Skeletal muscle satellite cell (primary cell): ENCODE measurements at regions not wholly inside any gene's neighbourhood (a gene's known extent, or its start where the extent isn't known, plus 50 kb on each side); places are given as distances from the start of the nearest gene placed in this dataset.

Experiments
- H3K27me3 ChIP-seq: 2 replicates; pipeline ENCODE4 v1.7.0; 2013; ENCODE audit warnings: low read length; ENCODE audit not compliant: control insufficient read depth, insufficient read depth
- H3K36me3 ChIP-seq: 2 replicates; pipeline ENCODE4 v1.7.0; 2013; ENCODE audit warnings: mild to moderate bottlenecking, control low read depth, low read length; ENCODE audit not compliant: insufficient read depth
- H3K4me1 ChIP-seq: 2 replicates; pipeline ENCODE4 v1.7.0; 2013; ENCODE audit warnings: low read length; ENCODE audit not compliant: control insufficient read depth, insufficient read depth
- H3K4me2 ChIP-seq: 2 replicates; pipeline ENCODE4 v1.7.0; 2013; ENCODE audit warnings: mild to moderate bottlenecking, low read length
- H3K4me3 ChIP-seq: 2 replicates; pipeline ENCODE4 v1.7.0; 2013; ENCODE audit warnings: low read length
- H3K9ac ChIP-seq: 2 replicates; pipeline ENCODE4 v1.7.0; 2013; ENCODE audit warnings: mild to moderate bottlenecking, low read depth, low read length, moderate library complexity
- H3K9me3 ChIP-seq: replicated peaks from 2 replicates; pipeline ENCODE4 v1.7.0; 2013; ENCODE audit warnings: mild to moderate bottlenecking, control low read depth, low read length

DNA sequence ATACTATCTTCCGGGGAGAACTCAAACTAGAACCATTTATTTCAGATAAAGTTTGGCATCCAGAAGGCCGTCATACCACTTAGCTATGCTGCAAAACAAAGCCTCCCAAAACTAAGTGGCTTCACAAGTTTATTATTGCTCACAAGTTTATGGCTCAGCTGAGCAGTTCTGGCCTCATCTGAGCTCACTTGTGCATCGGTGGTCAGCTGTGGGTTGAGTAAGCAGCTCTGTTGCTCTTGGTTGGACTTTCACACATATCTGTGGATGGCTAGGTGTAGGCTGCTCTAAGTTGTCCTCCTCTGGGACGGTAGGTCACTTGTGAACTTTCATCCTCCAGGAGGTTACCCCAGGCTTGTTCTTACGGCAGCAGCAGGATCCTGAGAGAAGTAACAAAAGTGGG is 162.7 kb downstream of the BTG1 start:
- Histone ChIP-seq H3K27me3 (no peaks in the 10 kb centered on the region), H3K9me3 (no peaks in the 10 kb centered on the region), H3K36me3 (no peaks in the 10 kb centered on the region), H3K4me3 (no peak overlapping the region), H3K9ac (no peak overlapping the region), H3K4me1 (peaks cover 33% of the 10 kb centered on the region), H3K4me2 (no peak overlapping the region)

DNA sequence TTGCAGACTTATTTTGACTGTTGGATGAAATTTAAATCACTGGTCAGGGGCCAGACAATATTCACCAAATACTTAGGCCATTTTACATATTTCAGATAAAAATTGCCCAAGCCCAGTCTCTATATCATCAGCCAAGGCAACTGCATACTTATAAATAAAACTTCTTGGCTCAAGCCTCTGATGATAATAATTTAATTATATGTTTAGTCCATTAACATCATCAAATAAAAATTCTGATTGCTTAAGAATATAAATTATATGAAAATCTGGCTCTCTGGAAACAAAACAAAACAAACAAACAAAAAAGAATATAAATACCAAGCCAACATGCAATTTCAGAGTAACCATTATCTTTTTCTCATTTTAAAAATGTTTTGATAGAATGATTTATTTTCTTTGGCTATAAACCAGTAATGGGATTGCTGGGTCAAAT is 165.2 kb downstream of the BTG1 start:
- no peak overlapping the region for H3K4me2 ChIP-seq
- no peaks in the 10 kb centered on the region for H3K9me3 ChIP-seq
- no peaks in the 10 kb centered on the region for H3K27me3 ChIP-seq
- H3K9ac ChIP-seq = no peak overlapping the region
- H3K36me3 ChIP-seq = no peaks in the 10 kb centered on the region
- no peak overlapping the region for H3K4me3 ChIP-seq
- H3K4me1 ChIP-seq = peaks cover 12% of the 10 kb centered on the region

DNA sequence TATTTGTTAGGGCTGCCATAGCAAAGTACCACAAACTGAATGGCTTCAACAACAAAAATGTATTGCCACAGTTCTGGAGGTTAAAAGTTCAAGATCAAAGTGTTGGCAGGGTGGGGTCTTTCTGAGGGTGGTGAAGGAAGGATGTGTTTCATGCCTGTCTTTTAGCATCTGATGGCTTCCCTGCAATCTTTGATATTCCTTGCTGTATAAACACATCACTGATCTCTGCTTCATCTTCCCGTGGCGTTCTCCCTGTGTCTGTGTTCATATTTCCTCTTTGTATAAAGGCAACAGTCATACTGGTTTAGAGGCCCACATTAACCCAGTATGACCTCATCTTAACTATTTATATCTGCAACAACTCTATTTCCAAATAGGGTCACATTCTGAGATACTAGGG is 167.5 kb downstream of the BTG1 start:
- Histone ChIP-seq H3K27me3 (no peaks in the 10 kb centered on the region), H3K9ac (no peak overlapping the region), H3K36me3 (no peaks in the 10 kb centered on the region), H3K4me1 (no peaks in the 10 kb centered on the region), H3K4me2 (no peak overlapping the region), H3K9me3 (no peaks in the 10 kb centered on the region), H3K4me3 (no peak overlapping the region)

DNA sequence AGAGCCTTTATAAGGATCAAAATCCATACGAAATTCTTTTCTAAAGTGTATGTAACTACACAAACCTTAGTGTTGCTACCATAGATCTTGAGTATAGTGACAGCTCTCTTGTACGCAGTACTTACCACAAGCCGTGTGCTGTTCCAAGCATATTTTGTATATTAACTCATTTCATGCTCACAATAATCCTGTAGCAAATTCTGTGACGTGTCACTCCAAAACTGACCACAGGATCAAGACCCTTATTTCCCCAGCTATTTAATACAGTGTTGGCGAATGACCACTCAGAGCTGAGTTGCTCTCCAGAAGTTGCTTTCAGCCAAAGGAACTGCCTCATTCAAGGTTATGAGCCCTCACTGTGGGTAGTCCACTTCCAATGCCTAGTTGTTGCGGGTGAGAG is 169.8 kb downstream of the BTG1 start:
- Histone ChIP-seq H3K4me3 (no peak overlapping the region), H3K27me3 (no peaks in the 10 kb centered on the region), H3K4me1 (no peaks in the 10 kb centered on the region), H3K36me3 (no peaks in the 10 kb centered on the region), H3K4me2 (no peak overlapping the region), H3K9ac (no peak overlapping the region), H3K9me3 (no peaks in the 10 kb centered on the region)

DNA sequence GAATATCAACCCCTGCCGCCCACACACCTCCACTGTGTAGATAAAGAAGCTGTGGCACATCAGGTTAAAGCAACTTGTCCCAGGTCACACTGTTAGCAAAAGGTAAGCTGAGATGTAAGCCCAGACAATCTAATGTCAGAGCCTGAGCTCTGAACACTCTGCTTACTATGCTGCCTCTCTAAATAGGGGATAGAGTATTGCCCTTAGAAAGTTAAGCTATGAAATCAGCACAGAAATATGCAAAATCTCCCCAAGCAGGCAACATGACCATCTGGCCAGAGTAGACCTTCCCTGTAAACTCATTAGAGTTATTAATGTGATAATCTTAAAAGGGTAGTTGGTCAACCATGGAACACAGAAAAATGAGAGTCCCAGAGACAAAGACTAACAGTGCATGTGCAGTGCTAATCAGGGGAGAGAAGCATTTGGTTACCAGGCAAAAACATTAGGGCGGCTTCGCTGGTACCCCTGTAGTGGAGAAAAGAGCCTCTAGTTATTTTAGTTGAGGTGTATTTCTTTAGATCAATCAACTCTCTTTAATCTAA is 171.0 kb downstream of the BTG1 start:
- no peaks in the 10 kb centered on the region for H3K27me3 ChIP-seq
- H3K36me3 ChIP-seq = no peaks in the 10 kb centered on the region
- H3K4me2 ChIP-seq = no peak overlapping the region
- no peaks in the 10 kb centered on the region for H3K4me1 ChIP-seq
- no peak overlapping the region for H3K9ac ChIP-seq
- no peaks in the 10 kb centered on the region for H3K9me3 ChIP-seq
- H3K4me3 ChIP-seq = no peak overlapping the region

DNA sequence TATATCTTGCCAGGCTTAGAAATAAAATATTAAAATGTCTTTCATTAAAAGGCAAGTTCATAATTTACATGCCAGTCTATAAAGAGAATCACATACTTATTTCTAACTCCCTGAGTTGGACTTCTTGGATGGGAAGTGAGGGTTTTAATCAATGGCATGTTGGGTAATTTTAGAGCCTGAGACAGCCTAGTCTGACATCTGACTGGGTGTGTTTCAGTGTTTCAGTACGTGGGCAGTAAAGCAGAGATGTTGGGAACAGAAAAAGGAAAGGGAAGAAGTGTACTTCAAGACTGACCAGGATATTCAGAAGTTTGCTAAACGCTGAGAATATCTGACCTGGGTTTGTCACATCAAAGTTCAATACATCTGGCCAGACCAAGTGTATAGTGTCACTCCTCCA is 171.8 kb downstream of the BTG1 start:
- H3K4me3 ChIP-seq = no peak overlapping the region
- no peak overlapping the region for H3K4me2 ChIP-seq
- H3K9ac ChIP-seq = no peak overlapping the region
- H3K4me1 ChIP-seq = no peaks in the 10 kb centered on the region
- no peaks in the 10 kb centered on the region for H3K36me3 ChIP-seq
- no peaks in the 10 kb centered on the region for H3K9me3 ChIP-seq
- H3K27me3 ChIP-seq = no peaks in the 10 kb centered on the region

DNA sequence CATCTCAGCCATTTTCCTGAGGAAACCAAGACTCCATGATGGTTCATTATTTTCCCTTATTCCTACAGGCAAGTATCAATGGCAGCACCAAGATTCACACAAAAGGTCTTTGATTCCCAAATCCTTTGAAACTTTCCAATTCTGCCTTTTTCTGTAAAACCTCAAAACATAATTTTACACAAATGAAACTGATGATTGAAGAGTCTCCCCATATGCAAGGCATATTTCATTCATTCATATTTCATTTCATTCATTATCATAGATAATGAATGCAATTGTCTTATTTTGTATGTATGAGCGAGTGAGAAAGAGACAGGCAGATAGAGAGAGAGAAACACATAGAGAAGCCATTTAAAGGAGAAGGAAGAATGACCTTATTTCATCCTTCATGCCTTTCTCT is 172.8 kb downstream of the BTG1 start:
- no peaks in the 10 kb centered on the region for H3K9me3 ChIP-seq
- H3K9ac ChIP-seq = no peak overlapping the region
- H3K4me2 ChIP-seq = no peak overlapping the region
- no peaks in the 10 kb centered on the region for H3K4me1 ChIP-seq
- no peak overlapping the region for H3K4me3 ChIP-seq
- H3K27me3 ChIP-seq = no peaks in the 10 kb centered on the region
- H3K36me3 ChIP-seq = no peaks in the 10 kb centered on the region

DNA sequence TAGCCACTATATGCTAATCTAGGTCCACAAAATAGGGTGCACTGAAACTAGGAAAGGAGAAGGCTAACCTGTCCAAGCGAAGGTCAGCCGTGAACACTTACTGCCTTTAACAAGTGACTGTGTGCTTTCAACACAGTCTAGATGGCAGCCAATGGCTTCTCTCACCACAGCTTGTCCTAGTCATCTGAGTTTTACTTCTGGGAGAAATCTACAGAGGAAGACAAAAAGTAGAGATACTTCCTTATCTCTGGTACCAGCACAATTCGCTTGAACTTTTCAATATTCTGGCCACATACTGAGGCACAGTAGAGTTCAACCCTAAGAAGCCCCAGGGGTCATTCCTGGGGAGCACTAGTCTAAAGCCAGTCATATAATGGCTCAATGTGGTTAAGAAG is 176.9 kb downstream of the BTG1 start:
- H3K9me3 ChIP-seq = no peaks in the 10 kb centered on the region
- H3K4me2 ChIP-seq = no peak overlapping the region
- no peak overlapping the region for H3K4me3 ChIP-seq
- H3K36me3 ChIP-seq = no peaks in the 10 kb centered on the region
- no peaks in the 10 kb centered on the region for H3K27me3 ChIP-seq
- no peak overlapping the region for H3K9ac ChIP-seq
- H3K4me1 ChIP-seq = no peaks in the 10 kb centered on the region

DNA sequence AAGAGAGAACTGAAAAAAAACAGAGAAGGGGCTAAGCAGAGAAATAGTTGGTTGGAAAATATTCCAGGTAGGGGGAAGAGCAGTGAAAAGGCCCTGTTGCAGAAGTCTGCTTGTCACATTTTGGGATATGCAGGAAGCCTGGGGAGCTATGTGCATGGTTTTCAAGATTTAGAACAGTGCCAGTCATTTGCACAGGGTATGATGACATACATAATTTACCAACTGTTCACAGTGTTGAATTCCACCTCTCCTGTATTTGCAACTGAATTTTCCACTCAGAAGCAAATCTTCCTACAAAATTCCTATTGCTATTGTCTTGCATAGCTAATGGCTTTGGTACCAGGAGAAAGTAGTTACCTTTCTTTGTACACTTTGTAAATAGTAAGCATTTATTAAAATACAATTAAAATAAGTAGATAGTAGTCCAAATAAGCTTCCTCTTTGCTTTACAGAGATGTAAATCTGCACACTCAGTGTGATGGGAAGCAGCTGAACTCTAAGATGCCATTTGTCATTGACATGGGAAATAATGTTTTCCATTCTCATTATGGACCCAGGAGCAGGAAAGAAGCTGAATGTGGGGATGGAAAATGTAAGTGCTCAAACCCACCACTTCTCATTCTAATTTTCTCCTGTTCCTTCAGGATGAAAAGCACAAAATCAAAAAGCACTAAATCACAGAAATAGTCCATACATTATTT is 177.4 kb downstream of the BTG1 start:
- Histone ChIP-seq H3K4me1 (no peaks in the 10 kb centered on the region), H3K9ac (no peak overlapping the region), H3K4me2 (no peak overlapping the region), H3K4me3 (no peak overlapping the region), H3K27me3 (no peaks in the 10 kb centered on the region), H3K9me3 (no peaks in the 10 kb centered on the region), H3K36me3 (no peaks in the 10 kb centered on the region)

DNA sequence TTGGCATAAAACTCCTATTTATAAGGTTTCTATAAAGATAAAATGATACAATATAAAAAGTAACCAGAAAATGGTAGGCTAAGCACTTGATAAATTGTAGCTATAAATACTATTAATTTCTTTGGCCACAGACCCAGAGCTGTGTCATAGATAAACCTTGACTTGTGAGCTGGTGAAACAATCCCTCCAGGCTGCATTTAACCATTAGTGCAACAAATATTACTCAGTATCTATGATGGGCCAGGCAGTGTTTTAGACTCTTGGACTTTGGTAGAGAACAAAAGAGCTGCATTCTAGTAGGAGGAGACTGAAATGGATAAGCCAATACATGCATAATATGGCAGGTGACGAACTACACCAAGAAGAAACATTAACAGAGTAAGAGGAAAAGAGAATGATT is 178.1 kb downstream of the BTG1 start:
- Histone ChIP-seq H3K9me3 (no peaks in the 10 kb centered on the region), H3K9ac (no peak overlapping the region), H3K4me1 (no peaks in the 10 kb centered on the region), H3K4me3 (no peak overlapping the region), H3K4me2 (no peak overlapping the region), H3K36me3 (no peaks in the 10 kb centered on the region), H3K27me3 (no peaks in the 10 kb centered on the region)

DNA sequence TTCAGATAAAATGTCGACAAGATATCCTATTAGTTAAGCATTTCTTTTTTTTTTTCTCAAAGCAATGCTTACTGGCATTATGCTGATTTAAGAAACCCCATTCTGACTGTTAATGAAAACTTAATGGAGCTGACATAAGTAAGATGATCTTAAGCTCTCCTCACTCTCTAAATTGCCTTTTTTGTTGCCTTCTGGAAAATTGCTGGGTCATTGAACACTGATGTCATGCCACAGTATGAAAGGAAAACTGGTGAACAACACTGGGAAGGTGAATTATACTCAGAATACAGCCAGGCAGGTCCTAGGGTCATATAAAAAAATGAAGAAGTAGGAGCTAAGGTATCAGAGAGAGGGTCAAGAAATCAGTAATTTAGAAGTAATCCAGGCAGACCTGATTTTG is 179.9 kb downstream of the BTG1 start:
- Histone ChIP-seq H3K36me3 (no peaks in the 10 kb centered on the region), H3K9ac (no peak overlapping the region), H3K4me1 (no peaks in the 10 kb centered on the region), H3K27me3 (no peaks in the 10 kb centered on the region), H3K4me2 (no peak overlapping the region), H3K9me3 (no peaks in the 10 kb centered on the region), H3K4me3 (no peak overlapping the region)

DNA sequence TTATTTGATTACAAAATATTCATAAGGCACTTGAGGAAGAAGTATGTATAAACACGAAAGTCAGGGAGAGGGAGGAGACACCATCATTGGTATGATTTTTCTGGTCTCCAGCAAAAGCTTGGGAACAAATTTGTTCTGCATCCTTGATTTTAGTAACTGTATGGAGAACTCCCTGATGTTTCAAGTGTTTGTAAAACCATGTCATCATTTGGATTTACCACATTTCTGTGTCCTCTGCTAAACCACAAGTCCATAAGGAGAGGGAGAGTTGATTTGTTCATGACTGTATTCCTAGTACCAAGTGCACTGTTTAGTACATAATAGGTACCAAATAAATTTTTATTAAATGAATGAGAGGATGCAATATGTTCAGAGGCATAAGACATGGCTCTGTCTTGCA is 181.1 kb downstream of the BTG1 start:
- Histone ChIP-seq H3K9me3 (no peaks in the 10 kb centered on the region), H3K4me3 (no peak overlapping the region), H3K36me3 (no peaks in the 10 kb centered on the region), H3K4me1 (no peaks in the 10 kb centered on the region), H3K9ac (no peak overlapping the region), H3K4me2 (no peak overlapping the region), H3K27me3 (no peaks in the 10 kb centered on the region)
